ENCODE measurements at regions not wholly inside any gene's neighbourhood (a gene's known extent, or its start where the extent isn't known, plus 50 kb on each side); places are given as distances from the start of the nearest gene placed in this dataset.

GRCh38 chr1:238135708-238136664 lies 245.3 kb upstream of the ZP4 start:
- Histone ChIP-seq H3K27me3 (ENCODE audit: control insufficient read depth in 2 of 2, insufficient read depth in 2 of 2, low read length in 2 of 2) (no peaks in the 10 kb centered on the region), H3K9ac (ENCODE audit: insufficient read depth in 1 of 2, low read depth in 2 of 2, low read length in 2 of 2) (no peak overlapping the region), H3K36me3 (ENCODE audit: control insufficient read depth, insufficient read depth, low read length) (no peaks in the 10 kb centered on the region), H2AFZ (ENCODE audit: low read depth, low read length) (no peak overlapping the region), H4K20me1 (replicated peaks; ENCODE audit: control insufficient read depth, insufficient read depth, low read length) (no peaks in the 10 kb centered on the region), H3K4me2 (ENCODE audit: insufficient read depth, low read length) (no peak overlapping the region), H3K4me3 (no peak overlapping the region), H3K79me2 (ENCODE audit: control insufficient read depth, insufficient read depth, low read length) (no peaks in the 10 kb centered on the region), H3K27ac (ENCODE audit: extremely low read depth, low read depth, low read length) (no peak overlapping the region), H3K4me1 (replicated peaks in 1 of 2; ENCODE audit: control insufficient read depth in 2 of 2, insufficient read depth in 2 of 2, low read length in 2 of 2) (no peaks in the 10 kb centered on the region), H3K9me3 (replicated peaks; ENCODE audit: control insufficient read depth, insufficient read depth, low read depth, low read length) (peaks cover under 1% of the 10 kb centered on the region; the same call in 1 of the 2 replicates), H3K9me1 (ENCODE audit: control insufficient read depth, insufficient read depth, low read length) (no peaks in the 10 kb centered on the region)
- 0% methylated on average over 3 of the region's 3 CpGs for WGBS (ENCODE audit: insufficient coverage, low coverage, missing lambda C conversion rate)
- DNase-seq (ENCODE audit: extremely low read depth in 1 of 4, low spot score in 3 of 4) = no peak
- no peak for FAIRE-seq
- no TSS peak for BruUV-seq (replicated peaks)
- POLR2A ChIA-PET = no interaction called here
- CTCF ChIA-PET (ENCODE audit: low intra/inter-chr PET ratio) = no interaction called here
- in situ Hi-C loops (cut with MboI) (no loop called here), intact Hi-C loops (cut with micrococcal nuclease) (no loop called here)
- no peak for ATAC-seq
- TF ChIP-seq CBFA2T3 (IDR thresholded peaks at IDR 0.05) (no peak), ZNF239 (CRISPR knock-in tag; IDR thresholded peaks at IDR 0.05) (no peak)

- no peaks in the 10 kb centered on the region for H3K27me3 ChIP-seq (ENCODE audit: control insufficient read depth in 2 of 2, insufficient read depth in 2 of 2, low read length in 2 of 2)
- WGBS (ENCODE audit: insufficient coverage, low coverage, missing lambda C conversion rate) = 0% methylated on average over 2 of the region's 2 CpGs
- H3K9ac ChIP-seq (ENCODE audit: insufficient read depth in 1 of 2, low read depth in 2 of 2, low read length in 2 of 2) = no peak overlapping the region
- no peak for DNase-seq (ENCODE audit: extremely low read depth in 1 of 4, low spot score in 3 of 4)
- H3K36me3 ChIP-seq (ENCODE audit: control insufficient read depth, insufficient read depth, low read length) = no peaks in the 10 kb centered on the region
- no peak for FAIRE-seq
- in situ Hi-C loops (cut with MboI) (no loop called here), intact Hi-C loops (cut with micrococcal nuclease) (no loop called here)
- H3K4me3 ChIP-seq = no peak overlapping the region
- H3K27ac ChIP-seq (ENCODE audit: extremely low read depth, low read depth, low read length) = no peak overlapping the region
- no peaks in the 10 kb centered on the region for H4K20me1 ChIP-seq (replicated peaks; ENCODE audit: control insufficient read depth, insufficient read depth, low read length)
- no peaks in the 10 kb centered on the region for H3K79me2 ChIP-seq (ENCODE audit: control insufficient read depth, insufficient read depth, low read length)
- no peak overlapping the region for H2AFZ ChIP-seq (ENCODE audit: low read depth, low read length)
- peaks cover 2% of the 10 kb centered on the region; the same call in 1 of the 2 replicates for H3K9me3 ChIP-seq (replicated peaks; ENCODE audit: control insufficient read depth, insufficient read depth, low read depth, low read length)
- POLR2A ChIA-PET = no interaction called here
- H3K4me1 ChIP-seq (replicated peaks in 1 of 2; ENCODE audit: control insufficient read depth in 2 of 2, insufficient read depth in 2 of 2, low read length in 2 of 2) = no peaks in the 10 kb centered on the region
- no peaks in the 10 kb centered on the region for H3K9me1 ChIP-seq (ENCODE audit: control insufficient read depth, insufficient read depth, low read length)
- CTCF ChIA-PET (ENCODE audit: low intra/inter-chr PET ratio) = no interaction called here
- no TSS peak for BruUV-seq (replicated peaks)
- no peak overlapping the region for H3K4me2 ChIP-seq (ENCODE audit: insufficient read depth, low read length)
- no peak for ATAC-seq
- TF ChIP-seq ZNF830 (CRISPR knock-in tag; IDR thresholded peaks at IDR 0.05) (no peak), MGA (IDR thresholded peaks at IDR 0.05) (no peak)
These were observed 239.0 kb upstream of the ZP4 start for GRCh38 chr1:238129677-238130076.

Measured in K562 (cell line).